H9 (cell line): ENCODE measurements at regions not wholly inside any gene's neighbourhood (a gene's known extent, or its start where the extent isn't known, plus 50 kb on each side); places are given as distances from the start of the nearest gene placed in this dataset.

Source experiments
- DNase-seq: peaks from one replicate; pipeline ENCODE4 v3.0.0-alpha.2; 2017
- H2AFZ ChIP-seq: one replicate; pipeline ENCODE4 v1.6.1; 2013; ENCODE audit warnings: mild to moderate bottlenecking, low read length, control low read depth, moderate library complexity
- H2AK5ac ChIP-seq: 2 replicates; pipeline ENCODE4 v1.6.1; 2013; ENCODE audit warnings: low read length, control low read depth, mixed read lengths; ENCODE audit not compliant: insufficient read length
- H2BK120ac ChIP-seq: one replicate; pipeline ENCODE4 v1.6.1; 2013; ENCODE audit warnings: low read depth, mild to moderate bottlenecking, low read length, control low read depth, inconsistent platforms; ENCODE audit not compliant: poor library complexity, severe bottlenecking
- H2BK12ac ChIP-seq: 2 replicates; pipeline ENCODE4 v1.6.1; 2013; ENCODE audit warnings: low read length, control low read depth, mixed read lengths, low read depth; ENCODE audit not compliant: insufficient read length
- H2BK15ac ChIP-seq: 2 replicates; pipeline ENCODE4 v1.6.1; 2013; ENCODE audit warnings: low read depth, low read length, control low read depth
- H2BK20ac ChIP-seq: one replicate; pipeline ENCODE4 v1.6.1; 2013; ENCODE audit warnings: low read depth, mild to moderate bottlenecking, low read length, control low read depth, inconsistent platforms; ENCODE audit not compliant: poor library complexity, severe bottlenecking
- H2BK5ac ChIP-seq: 2 replicates; pipeline ENCODE4 v1.6.1; 2013; ENCODE audit warnings: low read length, control low read depth, mixed read lengths; ENCODE audit not compliant: insufficient read length
- H3K14ac ChIP-seq: 2 replicates; pipeline ENCODE4 v1.6.1; 2013; ENCODE audit warnings: low read length, control low read depth; ENCODE audit not compliant: insufficient read depth
- H3K18ac ChIP-seq: 2 replicates; pipeline ENCODE4 v1.6.1; 2013; ENCODE audit warnings: low read depth, mild to moderate bottlenecking, mixed read lengths, low read length, control low read depth; ENCODE audit not compliant: insufficient read length
- H3K23ac ChIP-seq: 2 replicates; pipeline ENCODE4 v1.6.1; 2013; ENCODE audit warnings: low read length, control low read depth, mixed read lengths, low read depth; ENCODE audit not compliant: insufficient read length
- H3K23me2 ChIP-seq: 2 replicates; pipeline ENCODE4 v1.6.1; 2013; ENCODE audit warnings: low read depth, mild to moderate bottlenecking, mixed read lengths, low read length, control low read depth; ENCODE audit not compliant: insufficient read length, poor library complexity, severe bottlenecking
- H3K27ac ChIP-seq: 2 replicates; pipeline ENCODE4 v1.5.1; 2013; ENCODE audit warnings: low read length, control low read depth, mixed read lengths, low read depth; ENCODE audit not compliant: insufficient read length
- H3K27me3 ChIP-seq: 2 replicates; pipeline ENCODE4 v1.6.1; 2013; ENCODE audit warnings: low read length, control low read depth, inconsistent platforms; ENCODE audit not compliant: insufficient read depth
- H3K4ac ChIP-seq: 2 replicates; pipeline ENCODE4 v1.6.1; 2013; ENCODE audit warnings: low read depth, mild to moderate bottlenecking, control low read depth, inconsistent platforms, low read length, moderate library complexity
- H3K4me1 ChIP-seq: 2 replicates; pipeline ENCODE4 v1.6.1; 2013; ENCODE audit warnings: low read length, control low read depth, inconsistent platforms; ENCODE audit not compliant: insufficient read depth
- H3K4me2 ChIP-seq: 2 replicates; pipeline ENCODE4 v1.6.1; 2013; ENCODE audit warnings: low read length, control low read depth, mixed read lengths; ENCODE audit not compliant: insufficient read length, insufficient read depth
- H3K56ac ChIP-seq: 2 replicates; pipeline ENCODE4 v1.6.1; 2013; ENCODE audit warnings: low read depth, mild to moderate bottlenecking, mixed read lengths, low read length, control low read depth; ENCODE audit not compliant: insufficient read length
- H3K79me1 ChIP-seq: 2 replicates; pipeline ENCODE4 v1.6.1; 2013; ENCODE audit warnings: low read depth, mild to moderate bottlenecking, moderate library complexity, low read length, control low read depth, inconsistent platforms; ENCODE audit not compliant: insufficient read depth, poor library complexity, severe bottlenecking
- H3K79me2 ChIP-seq: 2 replicates; pipeline ENCODE4 v1.6.1; 2013; ENCODE audit warnings: low read length, control low read depth, inconsistent platforms; ENCODE audit not compliant: insufficient read depth
- H3K9ac ChIP-seq: 2 replicates; pipeline ENCODE4 v1.6.1; 2013; ENCODE audit warnings: low read length, control low read depth, mixed read lengths; ENCODE audit not compliant: insufficient read length; ENCODE audit errors: extremely low read depth
- H3K9me3 ChIP-seq: one replicate; pipeline ENCODE4 v1.6.1; 2013; ENCODE audit warnings: low read depth, low read length, inconsistent platforms; ENCODE audit not compliant: control insufficient read depth
- H3T11ph ChIP-seq: one replicate; pipeline ENCODE4 v1.6.1; 2013; ENCODE audit warnings: mild to moderate bottlenecking, low read length, control low read depth, inconsistent platforms
- H4K20me1 ChIP-seq: one replicate; pipeline ENCODE4 v1.6.1; 2013; ENCODE audit not compliant: control insufficient read depth, insufficient read length, insufficient read depth
- H4K5ac ChIP-seq: 2 replicates; pipeline ENCODE4 v1.6.1; 2013; ENCODE audit warnings: low read depth, mild to moderate bottlenecking, mixed read lengths, low read length, control low read depth; ENCODE audit not compliant: insufficient read length
- H4K8ac ChIP-seq: replicated peaks from 2 replicates; pipeline ENCODE4 v1.6.1; 2013; ENCODE audit warnings: low read length, control low read depth, mixed read lengths, low read depth; ENCODE audit not compliant: insufficient read length
- H4K91ac ChIP-seq: 2 replicates; pipeline ENCODE4 v1.6.1; 2013; ENCODE audit warnings: low read depth, mild to moderate bottlenecking, moderate library complexity, mixed read lengths, low read length, control low read depth; ENCODE audit not compliant: insufficient read length
- H3K27ac Mint-ChIP-seq, 3 experiments: 2 replicates in 2 of 3; 3 replicates in 1 of 3; pipeline ENCODE4 v1.8.0; 2020 to 2021; ENCODE audit warnings: mixed read lengths in 3 of 3, mild to moderate bottlenecking in 1 of 3, moderate library complexity in 1 of 3
- H3K27me3 Mint-ChIP-seq: 2 replicates; pipeline ENCODE4 v1.8.0; 2021; ENCODE audit warnings: low read depth, mild to moderate bottlenecking, moderate library complexity, mixed read lengths
- H3K36me3 Mint-ChIP-seq, 3 experiments: 2 replicates in 2 of 3; 3 replicates in 1 of 3; pipeline ENCODE4 v1.8.0; 2020 to 2021; ENCODE audit warnings: low read depth in 3 of 3, mixed read lengths in 3 of 3; ENCODE audit not compliant: insufficient read depth in 1 of 3
- H3K4me1 Mint-ChIP-seq, 2 experiments: 2 replicates each; pipeline ENCODE4 v1.8.0; 2020; ENCODE audit warnings: mixed read lengths in 2 of 2
- H3K4me3 Mint-ChIP-seq, 2 experiments: 2 replicates in 1 of 2; 3 replicates in 1 of 2; pipeline ENCODE4 v1.8.0; 2020 to 2021; ENCODE audit warnings: mild to moderate bottlenecking in 2 of 2, mixed read lengths in 2 of 2, moderate library complexity in 1 of 2
- H3K9me3 Mint-ChIP-seq, 2 experiments: 2 replicates in 1 of 2; 3 replicates in 1 of 2; pipeline ENCODE4 v1.8.0; 2020; ENCODE audit warnings: mild to moderate bottlenecking in 2 of 2, mixed read lengths in 2 of 2, moderate library complexity in 1 of 2
- CTCF ChIP-seq: fragments of 200-600 bp; sonication (generic); conservative IDR thresholded peaks from 3 replicates; pipeline ENCODE4 v1.8.0; 2021; ENCODE audit warnings: antibody characterized with exemption, mild to moderate bottlenecking
- WGBS: extraction: QIAGEN DNeasy Blood & Tissue Kit; methylation state at CpG from one replicate; pipeline ENCODE4 v1.1.7; 2013; ENCODE audit warnings: missing lambda C conversion rate, low lambda C conversion rate, mixed read lengths; ENCODE audit not compliant: insufficient read length; ENCODE audit errors: extremely low coverage; 5-methylcytosine and 5-hydroxymethylcytosine counted together

DNA sequence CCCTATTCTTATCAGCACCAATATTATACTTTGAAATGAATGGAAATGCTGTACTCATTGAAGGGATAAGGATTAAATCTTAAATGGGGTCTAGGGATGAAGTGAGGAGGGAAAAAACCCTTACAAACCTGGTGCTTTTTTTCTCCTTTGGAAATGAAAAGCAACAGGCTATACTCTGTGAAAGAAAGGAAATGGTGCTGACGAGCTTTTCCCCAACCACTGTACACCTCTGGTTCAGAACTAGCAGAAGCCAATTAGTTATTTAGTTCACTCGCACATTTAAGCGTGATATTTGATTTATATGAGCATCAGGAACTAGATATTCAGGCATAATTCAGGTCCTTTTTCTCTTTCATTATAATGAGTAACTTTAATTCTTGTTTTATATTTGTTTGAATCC, 74.5 kb upstream of the S1PR1 start:
- H3K4me3 Mint-ChIP-seq: no peak overlapping the region

More for the DNA sequence above, 74.5 kb upstream of the S1PR1 start:
- Histone ChIP-seq H3K4ac (no peak overlapping the region), H3K4me1 (no peaks in the 10 kb centered on the region), H3T11ph (no peak overlapping the region), H2BK15ac (no peak overlapping the region), H3K56ac (no peak overlapping the region), H3K4me2 (no peak overlapping the region), H3K79me2 (no peaks in the 10 kb centered on the region), H3K14ac (no peak overlapping the region), H3K18ac (no peak overlapping the region), H4K91ac (no peak overlapping the region), H3K27ac (no peak overlapping the region), H2AFZ (no peak overlapping the region), H3K23me2 (no peaks in the 10 kb centered on the region), H2AK5ac (no peak overlapping the region), H2BK20ac (no peak overlapping the region), H2BK120ac (no peak overlapping the region), H2BK5ac (no peak overlapping the region), H4K8ac (no peak overlapping the region), H2BK12ac (no peak overlapping the region), H3K27me3 (no peaks in the 10 kb centered on the region), H3K9me3 (no peaks in the 10 kb centered on the region), H4K5ac (no peak overlapping the region), H3K79me1 (no peaks in the 10 kb centered on the region), H3K23ac (no peak overlapping the region), H3K9ac (no peak overlapping the region), H4K20me1 (no peaks in the 10 kb centered on the region)
- Mint-ChIP-seq H3K27me3 (peaks cover 2% of the 10 kb centered on the region; the same call in 1 of the 2 replicates), H3K9me3 (no peaks in the 10 kb centered on the region), H3K36me3 (no peaks in the 10 kb centered on the region), H3K27ac (no peak overlapping the region), H3K4me1 (peaks cover 8 to 15% of the 10 kb centered on the region in 2 experiments)
- WGBS: no CpG with 5 or more reads among the region's 3 CpGs
- no peak for DNase-seq
- TF ChIP-seq CTCF: no peak
